ENCODE measurements at regions not wholly inside any gene's neighbourhood (a gene's known extent, or its start where the extent isn't known, plus 50 kb on each side); places are given as distances from the start of the nearest gene placed in this dataset.

GRCh38 chr10:125451319-125451718 is 231.6 kb downstream of the TEX36 start:
- dilution Hi-C loops (cut with MboI; ENCODE audit: extremely low pct_ligation_motif_present, low sequenced_read_pairs), result no loop called here

More at GRCh38 chr10:125451319-125451718, 231.6 kb downstream of the TEX36 start:
- DNase-seq (ENCODE audit: low read depth, low spot score), result no peak
- H3K36me3 ChIP-seq (ENCODE audit: control insufficient read depth in 2 of 2, extremely low read depth in 1 of 2, insufficient read depth in 2 of 2, low read length in 2 of 2), result no peaks in the 10 kb centered on the region
- intact Hi-C loops (cut with micrococcal nuclease), result no loop called here
- BruUV-seq (replicated peaks), result no TSS peak
- H2AFZ ChIP-seq (ENCODE audit: low read depth, low read length), result no peak overlapping the region
- H3K9me3 ChIP-seq (replicated peaks; ENCODE audit: control insufficient read depth, insufficient read depth, low read length), result no peaks in the 10 kb centered on the region
- H3K4me2 ChIP-seq (ENCODE audit: insufficient read depth, low read length), result no peak overlapping the region
- no peaks in the 10 kb centered on the region for H4K20me1 ChIP-seq (replicated peaks; ENCODE audit: control insufficient read depth, extremely low read depth, insufficient read depth, low read length)
- POLR2A ChIA-PET, result no interaction called here
- H3K4me3 ChIP-seq (replicated peaks in 1 of 3; ENCODE audit: insufficient read depth in 1 of 3, low read depth in 1 of 3, low read length in 3 of 3), result no peak overlapping the region
- no peak overlapping the region for H3K27ac ChIP-seq (ENCODE audit: insufficient read depth, low read depth, low read length)
- H3K27me3 ChIP-seq (ENCODE audit: control insufficient read depth in 2 of 2, insufficient read depth in 2 of 2, low read length in 2 of 2), result no peaks in the 10 kb centered on the region
- no peaks in the 10 kb centered on the region for H3K9me1 ChIP-seq (replicated peaks; ENCODE audit: control insufficient read depth, extremely low read depth, insufficient read depth, low read length)
- FAIRE-seq, result no peak
- TF ChIP-seq POLR2A (IDR thresholded peaks at IDR 0.05; ENCODE audit: low read depth, low read length), result no peak
- no peak for TF ChIP-seq EZH2 (IDR thresholded peaks at IDR 0.05; ENCODE audit: borderline replicate concordance, low read depth, low read length, severe bottlenecking)
- no peak for TF ChIP-seq MYC (IDR thresholded peaks at IDR 0.05; ENCODE audit: low read depth, low read length)
- no peak for TF ChIP-seq FOS (IDR thresholded peaks at IDR 0.05; ENCODE audit: borderline replicate concordance, insufficient read depth, low read length)
- TF ChIP-seq JUN (IDR thresholded peaks at IDR 0.05; ENCODE audit: borderline replicate concordance, insufficient read depth, insufficient read length, low read depth), result no peak
- no peak for TF ChIP-seq POLR2AphosphoS5 (IDR thresholded peaks at IDR 0.05; ENCODE audit: insufficient read depth, low read depth, low read length)
- no peak for TF ChIP-seq MAX (IDR thresholded peaks at IDR 0.05; ENCODE audit: insufficient read depth, insufficient read length)
- TF ChIP-seq CTCF (IDR thresholded peaks at IDR 0.05; ENCODE audit: extremely low read depth in 1 of 2, insufficient read depth in 1 of 2, low read depth in 1 of 2, low read length in 2 of 2), result no peak
- no peak for TF ChIP-seq GATA2 (IDR thresholded peaks at IDR 0.05; ENCODE audit: insufficient read depth, insufficient read length, low read depth, low read length)
- H3K9ac ChIP-seq (replicated peaks; ENCODE audit: extremely low read depth, insufficient read depth, low read length), result no peak overlapping the region
- no peaks in the 10 kb centered on the region for H3K4me1 ChIP-seq (ENCODE audit: control insufficient read depth, extremely low read depth, insufficient read depth, low read length)
- CTCF ChIA-PET, result no interaction called here
- no peaks in the 10 kb centered on the region for H3K79me2 ChIP-seq (ENCODE audit: control insufficient read depth, insufficient read depth, low read length)
